ENCODE measurements at regions not wholly inside any gene's neighbourhood (a gene's known extent, or its start where the extent isn't known, plus 50 kb on each side); places are given as distances from the start of the nearest gene placed in this dataset.

DNA sequence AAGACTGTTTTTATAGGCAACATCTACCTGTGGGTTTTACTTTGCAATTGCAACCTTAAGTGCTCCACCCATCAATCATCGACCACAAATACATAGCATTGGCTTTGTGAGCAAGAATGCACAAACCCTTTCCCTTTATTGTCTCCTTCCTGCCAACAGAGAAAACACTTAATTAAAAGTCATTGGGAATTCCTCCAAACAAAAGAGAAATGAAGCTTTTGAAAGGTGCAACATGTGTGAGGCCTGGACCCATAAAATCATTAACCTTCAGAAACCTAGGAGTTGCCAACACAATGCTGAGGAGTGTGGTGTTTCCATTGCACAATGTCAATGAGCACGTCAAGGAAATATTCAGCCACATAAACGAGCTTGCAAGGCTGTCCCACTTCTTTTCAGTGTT is 223.2 kb downstream of the BLID start (continued):
- TF ChIP-seq, protein P1, sequence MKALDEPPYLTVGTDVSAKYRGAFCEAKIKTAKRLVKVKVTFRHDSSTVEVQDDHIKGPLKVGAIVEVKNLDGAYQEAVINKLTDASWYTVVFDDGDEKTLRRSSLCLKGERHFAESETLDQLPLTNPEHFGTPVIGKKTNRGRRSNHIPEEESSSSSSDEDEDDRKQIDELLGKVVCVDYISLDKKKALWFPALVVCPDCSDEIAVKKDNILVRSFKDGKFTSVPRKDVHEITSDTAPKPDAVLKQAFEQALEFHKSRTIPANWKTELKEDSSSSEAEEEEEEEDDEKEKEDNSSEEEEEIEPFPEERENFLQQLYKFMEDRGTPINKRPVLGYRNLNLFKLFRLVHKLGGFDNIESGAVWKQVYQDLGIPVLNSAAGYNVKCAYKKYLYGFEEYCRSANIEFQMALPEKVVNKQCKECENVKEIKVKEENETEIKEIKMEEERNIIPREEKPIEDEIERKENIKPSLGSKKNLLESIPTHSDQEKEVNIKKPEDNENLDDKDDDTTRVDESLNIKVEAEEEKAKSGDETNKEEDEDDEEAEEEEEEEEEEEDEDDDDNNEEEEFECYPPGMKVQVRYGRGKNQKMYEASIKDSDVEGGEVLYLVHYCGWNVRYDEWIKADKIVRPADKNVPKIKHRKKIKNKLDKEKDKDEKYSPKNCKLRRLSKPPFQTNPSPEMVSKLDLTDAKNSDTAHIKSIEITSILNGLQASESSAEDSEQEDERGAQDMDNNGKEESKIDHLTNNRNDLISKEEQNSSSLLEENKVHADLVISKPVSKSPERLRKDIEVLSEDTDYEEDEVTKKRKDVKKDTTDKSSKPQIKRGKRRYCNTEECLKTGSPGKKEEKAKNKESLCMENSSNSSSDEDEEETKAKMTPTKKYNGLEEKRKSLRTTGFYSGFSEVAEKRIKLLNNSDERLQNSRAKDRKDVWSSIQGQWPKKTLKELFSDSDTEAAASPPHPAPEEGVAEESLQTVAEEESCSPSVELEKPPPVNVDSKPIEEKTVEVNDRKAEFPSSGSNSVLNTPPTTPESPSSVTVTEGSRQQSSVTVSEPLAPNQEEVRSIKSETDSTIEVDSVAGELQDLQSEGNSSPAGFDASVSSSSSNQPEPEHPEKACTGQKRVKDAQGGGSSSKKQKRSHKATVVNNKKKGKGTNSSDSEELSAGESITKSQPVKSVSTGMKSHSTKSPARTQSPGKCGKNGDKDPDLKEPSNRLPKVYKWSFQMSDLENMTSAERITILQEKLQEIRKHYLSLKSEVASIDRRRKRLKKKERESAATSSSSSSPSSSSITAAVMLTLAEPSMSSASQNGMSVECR (CRISPR knock-in tag; IDR thresholded peaks at IDR 0.05; ENCODE audit: borderline replicate concordance) = no peak
- TF ChIP-seq, protein P2, sequence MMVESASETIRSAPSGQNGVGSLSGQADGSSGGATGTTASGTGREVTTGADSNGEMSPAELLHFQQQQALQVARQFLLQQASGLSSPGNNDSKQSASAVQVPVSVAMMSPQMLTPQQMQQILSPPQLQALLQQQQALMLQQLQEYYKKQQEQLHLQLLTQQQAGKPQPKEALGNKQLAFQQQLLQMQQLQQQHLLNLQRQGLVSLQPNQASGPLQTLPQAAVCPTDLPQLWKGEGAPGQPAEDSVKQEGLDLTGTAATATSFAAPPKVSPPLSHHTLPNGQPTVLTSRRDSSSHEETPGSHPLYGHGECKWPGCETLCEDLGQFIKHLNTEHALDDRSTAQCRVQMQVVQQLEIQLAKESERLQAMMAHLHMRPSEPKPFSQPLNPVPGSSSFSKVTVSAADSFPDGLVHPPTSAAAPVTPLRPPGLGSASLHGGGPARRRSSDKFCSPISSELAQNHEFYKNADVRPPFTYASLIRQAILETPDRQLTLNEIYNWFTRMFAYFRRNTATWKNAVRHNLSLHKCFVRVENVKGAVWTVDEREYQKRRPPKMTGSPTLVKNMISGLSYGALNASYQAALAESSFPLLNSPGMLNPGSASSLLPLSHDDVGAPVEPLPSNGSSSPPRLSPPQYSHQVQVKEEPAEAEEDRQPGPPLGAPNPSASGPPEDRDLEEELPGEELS (CRISPR knock-in tag; IDR thresholded peaks at IDR 0.05) = no peak

DNA sequence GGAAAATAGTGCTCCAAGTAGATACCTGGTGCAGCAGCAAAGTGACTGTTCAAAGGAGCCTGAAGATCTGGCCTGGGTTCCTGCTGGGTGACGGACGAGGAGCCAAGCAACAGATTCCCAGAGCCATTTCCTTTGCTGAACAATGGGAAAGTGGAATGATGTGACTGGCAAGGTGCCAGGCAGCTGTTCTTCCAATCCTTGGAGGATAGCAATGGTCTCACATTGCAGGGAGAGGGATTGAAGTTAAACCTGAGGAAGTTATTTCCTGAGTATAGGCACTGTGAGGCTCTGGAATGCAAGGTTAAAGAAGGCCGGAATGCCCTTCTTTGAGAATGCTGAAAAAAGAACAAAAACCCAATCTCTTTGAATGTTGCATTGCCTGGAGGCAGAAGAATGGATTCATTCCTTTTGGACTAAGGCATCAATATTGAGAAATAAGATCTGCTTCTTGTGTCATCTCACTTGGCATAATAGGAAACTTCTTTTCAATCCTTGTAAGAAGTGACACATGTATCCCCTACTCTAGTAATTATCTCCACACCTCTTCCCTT is 223.8 kb downstream of the BLID start:
- H3K27me3 Mint-ChIP-seq (ENCODE audit: low read depth) = no peaks in the 10 kb centered on the region
- POLR2A ChIA-PET = no interaction called here
- TF ChIP-seq, protein P1 (CRISPR knock-in tag; IDR thresholded peaks at IDR 0.05; ENCODE audit: borderline replicate concordance) = no peak
- TF ChIP-seq, protein P3, sequence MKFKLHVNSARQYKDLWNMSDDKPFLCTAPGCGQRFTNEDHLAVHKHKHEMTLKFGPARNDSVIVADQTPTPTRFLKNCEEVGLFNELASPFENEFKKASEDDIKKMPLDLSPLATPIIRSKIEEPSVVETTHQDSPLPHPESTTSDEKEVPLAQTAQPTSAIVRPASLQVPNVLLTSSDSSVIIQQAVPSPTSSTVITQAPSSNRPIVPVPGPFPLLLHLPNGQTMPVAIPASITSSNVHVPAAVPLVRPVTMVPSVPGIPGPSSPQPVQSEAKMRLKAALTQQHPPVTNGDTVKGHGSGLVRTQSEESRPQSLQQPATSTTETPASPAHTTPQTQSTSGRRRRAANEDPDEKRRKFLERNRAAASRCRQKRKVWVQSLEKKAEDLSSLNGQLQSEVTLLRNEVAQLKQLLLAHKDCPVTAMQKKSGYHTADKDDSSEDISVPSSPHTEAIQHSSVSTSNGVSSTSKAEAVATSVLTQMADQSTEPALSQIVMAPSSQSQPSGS (CRISPR knock-in tag; IDR thresholded peaks at IDR 0.05; ENCODE audit: borderline replicate concordance, low read depth) = no peak
- TF ChIP-seq, protein P4, sequence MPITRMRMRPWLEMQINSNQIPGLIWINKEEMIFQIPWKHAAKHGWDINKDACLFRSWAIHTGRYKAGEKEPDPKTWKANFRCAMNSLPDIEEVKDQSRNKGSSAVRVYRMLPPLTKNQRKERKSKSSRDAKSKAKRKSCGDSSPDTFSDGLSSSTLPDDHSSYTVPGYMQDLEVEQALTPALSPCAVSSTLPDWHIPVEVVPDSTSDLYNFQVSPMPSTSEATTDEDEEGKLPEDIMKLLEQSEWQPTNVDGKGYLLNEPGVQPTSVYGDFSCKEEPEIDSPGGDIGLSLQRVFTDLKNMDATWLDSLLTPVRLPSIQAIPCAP (CRISPR knock-in tag; IDR thresholded peaks at IDR 0.05) = no peak
- TF ChIP-seq MYBL2 (CRISPR knock-in tag; IDR thresholded peaks at IDR 0.05) = no peak
- TF ChIP-seq, protein P5, sequence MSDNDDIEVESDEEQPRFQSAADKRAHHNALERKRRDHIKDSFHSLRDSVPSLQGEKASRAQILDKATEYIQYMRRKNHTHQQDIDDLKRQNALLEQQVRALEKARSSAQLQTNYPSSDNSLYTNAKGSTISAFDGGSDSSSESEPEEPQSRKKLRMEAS (CRISPR knock-in tag; IDR thresholded peaks at IDR 0.05) = no peak
- DNase-seq (ENCODE audit: low spot score) = no peak
- no peak overlapping the region for H3K4me3 Mint-ChIP-seq
- CTCF ChIA-PET = no interaction called here
- peaks cover 15% of the 10 kb centered on the region for H3K9me3 Mint-ChIP-seq
- H3K27ac Mint-ChIP-seq = peak overlapping the region; percentile 69
- H3K4me1 Mint-ChIP-seq = peaks cover 18% of the 10 kb centered on the region
- no peaks in the 10 kb centered on the region for H3K36me3 Mint-ChIP-seq
- ATAC-seq = peak; percentile 92

DNA sequence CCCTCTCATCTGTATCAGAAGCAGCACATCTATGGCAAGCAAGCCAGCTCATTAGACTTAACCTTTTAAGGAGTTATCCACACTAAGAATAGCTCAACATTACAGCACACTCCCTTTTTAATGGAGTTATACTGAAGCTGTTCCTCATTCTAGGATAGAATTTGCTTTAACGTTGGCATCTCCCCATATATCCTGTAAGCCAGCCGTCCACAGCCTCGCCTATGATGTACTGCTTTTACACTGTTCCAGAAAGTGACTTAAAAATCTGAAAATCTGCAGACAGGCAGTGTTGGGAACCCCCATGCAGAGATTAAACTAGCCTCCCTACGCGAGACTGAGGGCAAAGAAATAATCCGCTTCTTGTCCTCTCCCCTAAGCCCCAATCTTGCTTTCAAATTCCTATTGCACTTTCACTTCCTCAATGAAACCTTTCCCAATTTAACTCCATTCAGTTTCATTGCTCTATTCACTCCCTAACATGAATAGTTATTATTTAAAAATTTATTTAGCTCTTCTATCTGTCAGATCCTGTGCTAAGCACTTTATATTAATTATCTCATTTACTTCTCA is 225.0 kb downstream of the BLID start:
- H3K9me3 Mint-ChIP-seq = peaks cover 15% of the 10 kb centered on the region
- H3K4me1 Mint-ChIP-seq = peaks cover 18% of the 10 kb centered on the region
- TF ChIP-seq, protein P6, sequence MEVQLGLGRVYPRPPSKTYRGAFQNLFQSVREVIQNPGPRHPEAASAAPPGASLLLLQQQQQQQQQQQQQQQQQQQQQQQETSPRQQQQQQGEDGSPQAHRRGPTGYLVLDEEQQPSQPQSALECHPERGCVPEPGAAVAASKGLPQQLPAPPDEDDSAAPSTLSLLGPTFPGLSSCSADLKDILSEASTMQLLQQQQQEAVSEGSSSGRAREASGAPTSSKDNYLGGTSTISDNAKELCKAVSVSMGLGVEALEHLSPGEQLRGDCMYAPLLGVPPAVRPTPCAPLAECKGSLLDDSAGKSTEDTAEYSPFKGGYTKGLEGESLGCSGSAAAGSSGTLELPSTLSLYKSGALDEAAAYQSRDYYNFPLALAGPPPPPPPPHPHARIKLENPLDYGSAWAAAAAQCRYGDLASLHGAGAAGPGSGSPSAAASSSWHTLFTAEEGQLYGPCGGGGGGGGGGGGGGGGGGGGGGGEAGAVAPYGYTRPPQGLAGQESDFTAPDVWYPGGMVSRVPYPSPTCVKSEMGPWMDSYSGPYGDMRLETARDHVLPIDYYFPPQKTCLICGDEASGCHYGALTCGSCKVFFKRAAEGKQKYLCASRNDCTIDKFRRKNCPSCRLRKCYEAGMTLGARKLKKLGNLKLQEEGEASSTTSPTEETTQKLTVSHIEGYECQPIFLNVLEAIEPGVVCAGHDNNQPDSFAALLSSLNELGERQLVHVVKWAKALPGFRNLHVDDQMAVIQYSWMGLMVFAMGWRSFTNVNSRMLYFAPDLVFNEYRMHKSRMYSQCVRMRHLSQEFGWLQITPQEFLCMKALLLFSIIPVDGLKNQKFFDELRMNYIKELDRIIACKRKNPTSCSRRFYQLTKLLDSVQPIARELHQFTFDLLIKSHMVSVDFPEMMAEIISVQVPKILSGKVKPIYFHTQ (CRISPR knock-in tag; IDR thresholded peaks at IDR 0.05) = no peak
- no peak for TF ChIP-seq CBFB (CRISPR knock-in tag; IDR thresholded peaks at IDR 0.05; ENCODE audit: low read depth)
- ChIA-PET POLR2A (no interaction called here), CTCF (no interaction called here)
- H3K27me3 Mint-ChIP-seq (ENCODE audit: low read depth) = no peaks in the 10 kb centered on the region
- H3K4me3 Mint-ChIP-seq = no peak overlapping the region
- ATAC-seq = no peak
- no peak for DNase-seq (ENCODE audit: low spot score)
- no peak overlapping the region for H3K27ac Mint-ChIP-seq
- H3K36me3 Mint-ChIP-seq = no peaks in the 10 kb centered on the region
